Fibroblast of villous mesenchyme (primary cell): ENCODE measurements at regions not wholly inside any gene's neighbourhood (a gene's known extent, or its start where the extent isn't known, plus 50 kb on each side); places are given as distances from the start of the nearest gene placed in this dataset.

Experiments
- DNase-seq: peaks from one replicate; pipeline ENCODE4 v3.0.0-alpha.2; 2010; ENCODE audit warnings: low read depth
- H3K4me3 ChIP-seq: 2 replicates; pipeline ENCODE4 v1.5.1; 2011; ENCODE audit warnings: low read depth, mild to moderate bottlenecking, low read length
- TF ChIP-seq, protein P1 (sequence below): IDR thresholded peaks from 2 replicates; pipeline ENCODE4 v1.5.1; 2012; ENCODE audit warnings: low read depth, mild to moderate bottlenecking, low read length; ENCODE audit not compliant: insufficient read depth

DNA sequence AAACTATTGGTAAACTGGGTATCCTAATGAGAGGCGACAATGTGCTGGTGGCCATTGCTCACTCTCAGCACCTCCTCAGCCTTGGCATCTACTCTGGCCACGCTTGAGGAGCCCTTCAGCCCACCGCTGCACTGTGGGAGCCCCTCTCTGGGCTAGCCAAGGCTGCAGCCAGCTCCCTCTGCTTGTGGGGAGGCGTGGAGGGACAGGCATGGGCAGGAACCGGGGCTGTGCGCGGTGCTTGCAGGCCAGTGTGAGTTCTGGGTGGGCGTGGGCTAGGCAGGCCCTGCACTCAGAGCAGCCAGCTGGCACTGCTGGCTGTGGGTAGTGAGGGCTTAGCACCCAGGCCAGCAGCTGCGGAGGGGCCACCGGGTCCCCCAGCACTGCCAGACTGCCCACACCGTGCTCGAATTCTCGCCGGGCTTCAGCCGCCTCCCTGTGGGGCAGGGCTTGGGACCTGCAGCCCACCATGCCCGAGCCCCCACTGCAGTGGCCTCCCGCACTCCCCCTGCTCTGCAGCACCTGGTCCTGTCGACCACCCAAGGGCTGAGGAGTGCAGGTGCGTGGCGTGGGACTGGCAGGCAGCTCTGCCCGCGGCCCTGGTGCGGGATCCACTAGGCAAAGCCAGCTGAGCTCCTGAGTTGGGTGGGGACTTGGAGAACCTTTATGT lies 575.9 kb upstream of the ANO3 start:
- TF ChIP-seq, protein P1, sequence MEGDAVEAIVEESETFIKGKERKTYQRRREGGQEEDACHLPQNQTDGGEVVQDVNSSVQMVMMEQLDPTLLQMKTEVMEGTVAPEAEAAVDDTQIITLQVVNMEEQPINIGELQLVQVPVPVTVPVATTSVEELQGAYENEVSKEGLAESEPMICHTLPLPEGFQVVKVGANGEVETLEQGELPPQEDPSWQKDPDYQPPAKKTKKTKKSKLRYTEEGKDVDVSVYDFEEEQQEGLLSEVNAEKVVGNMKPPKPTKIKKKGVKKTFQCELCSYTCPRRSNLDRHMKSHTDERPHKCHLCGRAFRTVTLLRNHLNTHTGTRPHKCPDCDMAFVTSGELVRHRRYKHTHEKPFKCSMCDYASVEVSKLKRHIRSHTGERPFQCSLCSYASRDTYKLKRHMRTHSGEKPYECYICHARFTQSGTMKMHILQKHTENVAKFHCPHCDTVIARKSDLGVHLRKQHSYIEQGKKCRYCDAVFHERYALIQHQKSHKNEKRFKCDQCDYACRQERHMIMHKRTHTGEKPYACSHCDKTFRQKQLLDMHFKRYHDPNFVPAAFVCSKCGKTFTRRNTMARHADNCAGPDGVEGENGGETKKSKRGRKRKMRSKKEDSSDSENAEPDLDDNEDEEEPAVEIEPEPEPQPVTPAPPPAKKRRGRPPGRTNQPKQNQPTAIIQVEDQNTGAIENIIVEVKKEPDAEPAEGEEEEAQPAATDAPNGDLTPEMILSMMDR: no peak
- H3K4me3 ChIP-seq: no peak overlapping the region
- DNase-seq: no peak

DNA sequence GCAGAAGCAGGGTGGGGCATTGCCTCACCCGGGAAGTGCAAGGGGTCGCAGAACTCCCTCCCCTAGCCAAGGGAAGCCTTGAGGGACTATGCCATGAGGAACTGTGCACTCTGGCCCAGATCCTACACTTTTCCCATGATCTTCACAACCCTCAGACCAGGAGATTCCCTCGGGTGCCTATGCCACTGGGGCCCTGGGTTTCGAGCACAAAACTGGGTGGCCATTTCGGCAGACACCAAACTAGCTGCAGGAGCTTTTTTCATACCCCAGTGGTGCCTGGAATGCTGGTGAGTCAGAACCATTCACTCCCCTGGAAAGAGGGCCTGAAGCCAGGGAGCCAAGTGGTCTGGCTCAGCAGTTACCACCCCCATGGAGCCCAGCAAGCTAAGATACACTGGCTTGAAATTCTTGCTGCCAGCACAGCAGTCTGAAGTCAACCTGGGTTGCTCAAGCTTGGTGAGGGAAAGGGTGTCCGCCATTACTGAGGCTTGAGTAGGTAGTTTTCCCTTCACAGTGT lies 573.7 kb upstream of the ANO3 start:
- no peak overlapping the region for H3K4me3 ChIP-seq
- DNase-seq: no peak
- TF ChIP-seq, protein P1: no peak

DNA sequence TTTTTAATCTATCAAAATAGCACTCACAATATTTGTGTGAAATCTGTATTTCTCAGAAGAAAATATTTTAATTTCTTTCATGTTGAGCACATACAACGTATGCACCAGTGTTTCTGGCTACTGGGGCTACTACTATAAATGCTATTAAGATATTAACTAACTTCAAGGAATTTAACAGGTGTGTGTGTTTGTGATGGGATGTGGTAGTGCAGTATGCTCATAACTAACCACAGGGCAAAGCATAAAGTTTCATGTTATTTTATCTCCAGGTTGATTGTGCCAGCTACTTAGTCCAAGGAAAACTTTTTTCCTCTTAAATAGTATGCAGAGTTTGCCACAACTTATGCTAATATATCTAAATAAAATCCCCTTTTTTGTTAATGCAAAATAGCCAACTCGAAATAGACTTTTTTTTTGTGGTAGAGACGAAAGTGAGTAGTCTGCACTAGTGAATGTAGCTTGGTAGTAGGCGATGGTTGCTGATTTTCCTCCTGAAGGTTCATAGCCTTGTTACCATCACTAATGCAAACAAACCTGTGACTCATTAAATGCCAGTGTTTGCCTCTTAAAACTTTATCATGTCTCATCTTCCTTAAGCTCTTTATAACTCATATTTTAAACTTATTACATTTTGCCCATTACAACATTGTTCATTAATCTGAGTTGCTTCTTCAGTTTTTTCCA lies 565.5 kb upstream of the ANO3 start:
- TF ChIP-seq, protein P1: no peak
- H3K4me3 ChIP-seq: no peak overlapping the region
- DNase-seq: no peak

DNA sequence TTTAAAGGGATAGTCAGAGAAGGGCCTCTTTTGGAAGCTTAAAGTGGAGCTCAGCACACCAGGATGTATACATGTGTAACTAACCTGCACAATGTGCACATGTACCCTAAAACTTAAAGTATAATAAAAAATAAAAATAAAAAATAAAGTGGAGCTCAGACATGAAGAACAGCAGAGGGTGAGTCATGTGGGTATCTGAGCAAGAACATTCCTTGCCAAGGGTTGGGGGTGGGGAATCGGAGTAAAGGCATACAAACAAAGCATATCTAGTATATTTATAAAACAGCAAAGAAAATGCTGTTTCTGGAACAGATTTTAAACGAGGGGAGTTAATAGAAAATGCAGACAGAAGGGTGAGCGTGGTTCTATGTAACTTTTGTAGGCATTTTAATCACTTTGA lies 562.6 kb upstream of the ANO3 start:
- TF ChIP-seq, protein P1: no peak
- no peak overlapping the region for H3K4me3 ChIP-seq
- no peak for DNase-seq

DNA sequence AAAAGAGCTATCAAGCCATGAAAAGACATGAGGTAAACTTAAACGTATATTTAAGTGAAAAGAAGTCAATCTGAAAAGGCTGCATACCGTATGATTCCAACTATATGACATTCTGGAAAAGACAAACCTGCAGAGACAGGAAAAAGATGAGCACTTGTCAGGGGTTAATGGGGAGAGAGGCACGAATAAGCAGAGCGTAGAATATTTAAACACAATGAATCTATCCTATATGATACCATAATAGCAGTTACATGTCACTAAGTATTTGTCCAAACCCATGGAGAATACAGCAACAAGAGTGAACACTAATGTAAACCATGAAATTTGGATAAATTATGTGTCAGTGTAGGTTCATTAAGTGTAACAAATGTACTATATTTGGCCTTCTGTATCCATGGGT lies 560.3 kb upstream of the ANO3 start:
- no peak overlapping the region for H3K4me3 ChIP-seq
- TF ChIP-seq, protein P1: no peak
- no peak for DNase-seq

DNA sequence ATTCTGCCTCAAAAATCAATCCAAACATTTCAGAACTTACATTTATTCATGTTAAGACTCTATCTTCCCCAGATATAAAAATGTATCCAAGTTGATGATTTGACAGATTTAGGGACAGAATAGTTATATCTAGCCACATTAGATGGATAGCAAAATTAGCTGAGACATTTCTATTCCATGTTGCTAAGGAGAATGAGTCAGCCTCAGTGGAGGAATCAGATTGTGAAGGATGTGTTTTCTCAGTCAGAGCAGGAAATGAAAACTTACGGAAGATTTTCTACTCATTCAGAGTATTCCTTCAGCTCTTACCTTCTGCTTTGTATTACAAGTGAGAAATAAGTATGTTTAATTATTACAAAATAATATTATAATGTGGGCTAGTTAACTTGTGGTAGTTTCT lies 556.3 kb upstream of the ANO3 start:
- TF ChIP-seq, protein P1: no peak
- no peak overlapping the region for H3K4me3 ChIP-seq
- no peak for DNase-seq
